ENCODE measurements at regions not wholly inside any gene's neighbourhood (a gene's known extent, or its start where the extent isn't known, plus 50 kb on each side); places are given as distances from the start of the nearest gene placed in this dataset.

- TF ChIP-seq CSDC2 (CRISPR knock-in tag; IDR thresholded peaks at IDR 0.05) (no peak), TCF4 (CRISPR knock-in tag; IDR thresholded peaks at IDR 0.05; ENCODE audit: borderline replicate concordance) (no peak), RARB (CRISPR knock-in tag; IDR thresholded peaks at IDR 0.05) (no peak)
- TF ChIP-seq, protein P1, sequence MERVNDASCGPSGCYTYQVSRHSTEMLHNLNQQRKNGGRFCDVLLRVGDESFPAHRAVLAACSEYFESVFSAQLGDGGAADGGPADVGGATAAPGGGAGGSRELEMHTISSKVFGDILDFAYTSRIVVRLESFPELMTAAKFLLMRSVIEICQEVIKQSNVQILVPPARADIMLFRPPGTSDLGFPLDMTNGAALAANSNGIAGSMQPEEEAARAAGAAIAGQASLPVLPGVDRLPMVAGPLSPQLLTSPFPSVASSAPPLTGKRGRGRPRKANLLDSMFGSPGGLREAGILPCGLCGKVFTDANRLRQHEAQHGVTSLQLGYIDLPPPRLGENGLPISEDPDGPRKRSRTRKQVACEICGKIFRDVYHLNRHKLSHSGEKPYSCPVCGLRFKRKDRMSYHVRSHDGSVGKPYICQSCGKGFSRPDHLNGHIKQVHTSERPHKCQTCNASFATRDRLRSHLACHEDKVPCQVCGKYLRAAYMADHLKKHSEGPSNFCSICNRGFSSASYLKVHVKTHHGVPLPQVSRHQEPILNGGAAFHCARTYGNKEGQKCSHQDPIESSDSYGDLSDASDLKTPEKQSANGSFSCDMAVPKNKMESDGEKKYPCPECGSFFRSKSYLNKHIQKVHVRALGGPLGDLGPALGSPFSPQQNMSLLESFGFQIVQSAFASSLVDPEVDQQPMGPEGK (CRISPR knock-in tag; IDR thresholded peaks at IDR 0.05; ENCODE audit: borderline replicate concordance), result no peak
- TF ChIP-seq, protein P2, sequence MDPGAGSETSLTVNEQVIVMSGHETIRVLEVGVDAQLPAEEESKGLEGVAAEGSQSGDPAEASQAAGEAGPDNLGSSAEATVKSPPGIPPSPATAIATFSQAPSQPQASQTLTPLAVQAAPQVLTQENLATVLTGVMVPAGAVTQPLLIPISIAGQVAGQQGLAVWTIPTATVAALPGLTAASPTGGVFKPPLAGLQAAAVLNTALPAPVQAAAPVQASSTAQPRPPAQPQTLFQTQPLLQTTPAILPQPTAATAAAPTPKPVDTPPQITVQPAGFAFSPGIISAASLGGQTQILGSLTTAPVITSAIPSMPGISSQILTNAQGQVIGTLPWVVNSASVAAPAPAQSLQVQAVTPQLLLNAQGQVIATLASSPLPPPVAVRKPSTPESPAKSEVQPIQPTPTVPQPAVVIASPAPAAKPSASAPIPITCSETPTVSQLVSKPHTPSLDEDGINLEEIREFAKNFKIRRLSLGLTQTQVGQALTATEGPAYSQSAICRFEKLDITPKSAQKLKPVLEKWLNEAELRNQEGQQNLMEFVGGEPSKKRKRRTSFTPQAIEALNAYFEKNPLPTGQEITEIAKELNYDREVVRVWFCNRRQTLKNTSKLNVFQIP (CRISPR knock-in tag; IDR thresholded peaks at IDR 0.05; ENCODE audit: borderline replicate concordance, low read depth), result no peak
- TF ChIP-seq, protein P3, sequence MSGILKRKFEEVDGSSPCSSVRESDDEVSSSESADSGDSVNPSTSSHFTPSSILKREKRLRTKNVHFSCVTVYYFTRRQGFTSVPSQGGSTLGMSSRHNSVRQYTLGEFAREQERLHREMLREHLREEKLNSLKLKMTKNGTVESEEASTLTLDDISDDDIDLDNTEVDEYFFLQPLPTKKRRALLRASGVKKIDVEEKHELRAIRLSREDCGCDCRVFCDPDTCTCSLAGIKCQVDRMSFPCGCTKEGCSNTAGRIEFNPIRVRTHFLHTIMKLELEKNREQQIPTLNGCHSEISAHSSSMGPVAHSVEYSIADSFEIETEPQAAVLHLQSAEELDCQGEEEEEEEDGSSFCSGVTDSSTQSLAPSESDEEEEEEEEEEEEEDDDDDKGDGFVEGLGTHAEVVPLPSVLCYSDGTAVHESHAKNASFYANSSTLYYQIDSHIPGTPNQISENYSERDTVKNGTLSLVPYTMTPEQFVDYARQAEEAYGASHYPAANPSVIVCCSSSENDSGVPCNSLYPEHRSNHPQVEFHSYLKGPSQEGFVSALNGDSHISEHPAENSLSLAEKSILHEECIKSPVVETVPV (CRISPR knock-in tag; IDR thresholded peaks at IDR 0.05), result no peak
Measured at GRCh38 chr1:172966844-172967540, 83.7 kb downstream of the TNFSF18 start (continued).

DNA sequence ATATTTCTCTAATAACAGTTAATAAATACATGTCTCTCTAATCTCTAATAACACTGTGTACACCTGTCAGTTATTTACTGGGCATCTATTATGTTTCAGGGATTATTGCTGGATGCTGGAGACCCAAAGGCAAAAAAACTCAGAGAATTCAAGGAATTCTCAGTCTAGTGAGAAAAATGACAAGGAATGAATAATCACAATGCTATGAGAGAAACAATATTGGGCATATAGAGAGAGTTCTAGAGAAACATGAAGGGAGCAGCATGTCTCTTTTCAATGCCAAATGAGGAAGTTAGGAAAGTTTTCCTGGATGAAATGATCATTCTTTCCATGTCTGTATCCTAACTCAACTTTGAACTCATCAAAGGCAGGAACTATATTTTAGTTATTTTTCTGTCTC lies 82.8 kb downstream of the TNFSF18 start:
- no peak for TF ChIP-seq BACH2 (CRISPR knock-in tag; IDR thresholded peaks at IDR 0.05; ENCODE audit: borderline replicate concordance)
- TF ChIP-seq ARNTL (CRISPR knock-in tag; IDR thresholded peaks at IDR 0.05; ENCODE audit: borderline replicate concordance, low read depth), result no peak
- no peak for TF ChIP-seq TSHZ2 (CRISPR knock-in tag; IDR thresholded peaks at IDR 0.05)
- TF ChIP-seq ISL1 (CRISPR knock-in tag; IDR thresholded peaks at IDR 0.05), result no peak
- TF ChIP-seq, protein P1 (CRISPR knock-in tag; IDR thresholded peaks at IDR 0.05; ENCODE audit: borderline replicate concordance), result no peak
- TF ChIP-seq GLIS3 (CRISPR knock-in tag; IDR thresholded peaks at IDR 0.05), result no peak
- no peak for TF ChIP-seq CSDC2 (CRISPR knock-in tag; IDR thresholded peaks at IDR 0.05)

DNA sequence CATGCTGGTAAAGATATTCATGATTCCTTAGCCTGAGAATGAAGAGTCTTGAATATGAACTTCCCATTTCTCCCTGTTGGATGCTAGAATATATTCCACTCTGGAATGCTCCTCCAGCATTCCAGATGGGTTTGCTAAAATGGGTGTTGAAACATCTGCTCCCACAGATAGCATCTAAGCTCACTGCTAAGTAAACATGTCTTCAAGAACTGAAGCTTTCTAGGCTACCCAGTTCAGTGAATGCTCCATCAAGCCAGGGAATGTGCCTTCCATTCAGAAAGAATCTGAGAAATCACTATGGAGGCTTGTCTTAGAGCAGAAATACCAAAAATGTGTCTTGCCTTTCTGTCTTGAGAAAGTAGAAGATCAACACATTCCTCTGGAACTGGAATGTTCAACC lies 81.1 kb downstream of the TNFSF18 start:
- peak; percentile 50 for ATAC-seq
- no peak for TF ChIP-seq ESRRG (CRISPR knock-in tag; IDR thresholded peaks at IDR 0.05)

More for the DNA sequence above, 82.8 kb downstream of the TNFSF18 start:
- peak; percentile 52 for ATAC-seq

GRCh38 chr1:172970186-172970585 lies 80.6 kb downstream of the TNFSF18 start:
- TF ChIP-seq, protein P4, sequence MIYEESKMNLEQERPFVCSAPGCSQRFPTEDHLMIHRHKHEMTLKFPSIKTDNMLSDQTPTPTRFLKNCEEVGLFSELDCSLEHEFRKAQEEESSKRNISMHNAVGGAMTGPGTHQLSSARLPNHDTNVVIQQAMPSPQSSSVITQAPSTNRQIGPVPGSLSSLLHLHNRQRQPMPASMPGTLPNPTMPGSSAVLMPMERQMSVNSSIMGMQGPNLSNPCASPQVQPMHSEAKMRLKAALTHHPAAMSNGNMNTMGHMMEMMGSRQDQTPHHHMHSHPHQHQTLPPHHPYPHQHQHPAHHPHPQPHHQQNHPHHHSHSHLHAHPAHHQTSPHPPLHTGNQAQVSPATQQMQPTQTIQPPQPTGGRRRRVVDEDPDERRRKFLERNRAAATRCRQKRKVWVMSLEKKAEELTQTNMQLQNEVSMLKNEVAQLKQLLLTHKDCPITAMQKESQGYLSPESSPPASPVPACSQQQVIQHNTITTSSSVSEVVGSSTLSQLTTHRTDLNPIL (CRISPR knock-in tag; IDR thresholded peaks at IDR 0.05; ENCODE audit: low read depth), result no peak
- TF ChIP-seq, protein P3 (CRISPR knock-in tag; IDR thresholded peaks at IDR 0.05), result no peak
- TF ChIP-seq ISL1 (CRISPR knock-in tag; IDR thresholded peaks at IDR 0.05), result no peak
- no peak for TF ChIP-seq OSR1 (CRISPR knock-in tag; IDR thresholded peaks at IDR 0.05)
- no peak for TF ChIP-seq ZNF8 (CRISPR knock-in tag; IDR thresholded peaks at IDR 0.05)

More at GRCh38 chr1:172970186-172970585, 80.6 kb downstream of the TNFSF18 start:
- no peak for ATAC-seq
